Dendritic cell treated with granulocyte-macrophage colony-stimulating factor and Interleukin-4, amounts not matched to agents 40 ng/mL and 50 ng/mL, for 4 days (primary cell): ENCODE measurements at regions not wholly inside any gene's neighbourhood (a gene's known extent, or its start where the extent isn't known, plus 50 kb on each side); places are given as distances from the start of the nearest gene placed in this dataset.

Experiments used
- H3K27ac Mint-ChIP-seq: one replicate; pipeline ENCODE4 v1.8.0; 2022; ENCODE audit warnings: mild to moderate bottlenecking, mixed read lengths
- H3K27me3 Mint-ChIP-seq: one replicate; pipeline ENCODE4 v1.8.0; 2022; ENCODE audit warnings: mild to moderate bottlenecking, mixed read lengths
- H3K36me3 Mint-ChIP-seq: one replicate; pipeline ENCODE4 v1.8.0; 2022; ENCODE audit warnings: low read depth, mixed read lengths
- H3K4me1 Mint-ChIP-seq: one replicate; pipeline ENCODE4 v1.8.0; 2022; ENCODE audit warnings: low read depth, mixed read lengths
- H3K4me3 Mint-ChIP-seq: one replicate; pipeline ENCODE4 v1.8.0; 2022; ENCODE audit warnings: mild to moderate bottlenecking, moderate library complexity, mixed read lengths
- H3K9me3 Mint-ChIP-seq: one replicate; pipeline ENCODE4 v1.8.0; 2022; ENCODE audit warnings: mixed read lengths
- intact Hi-C: fragments of 100-400 bp; cut with micrococcal nuclease; formaldehyde crosslinking; loops from one replicate; pipeline ENCODE4 v1.15.0; 2022

DNA sequence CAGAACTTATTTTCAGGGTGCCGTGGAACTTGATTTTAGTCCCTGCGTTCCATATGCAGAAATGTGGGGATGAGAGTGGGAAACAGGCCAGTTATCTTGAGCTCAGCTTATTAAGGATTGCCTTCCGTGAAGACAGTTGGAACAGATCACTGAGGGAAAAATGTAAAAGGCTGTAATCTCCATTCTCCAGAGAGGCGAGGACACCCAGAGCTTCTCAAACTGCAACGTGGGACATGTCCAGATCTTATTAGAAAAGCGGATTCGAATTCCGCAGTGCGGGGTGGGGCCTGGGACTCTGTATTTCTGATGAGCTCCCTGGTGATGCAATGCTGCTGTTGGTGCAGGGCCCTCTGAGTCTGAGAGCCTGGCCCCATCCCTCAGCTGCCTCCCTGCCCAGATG lies 185.6 kb upstream of the CIBAR2 start:
- intact Hi-C loops = loop anchor here (10.0 kb wide), 1 partner anchor 183 kb away; the partner anchor contains the start of gene CIBAR2
- no peak overlapping the region for H3K4me3 Mint-ChIP-seq
- no peak overlapping the region for H3K27ac Mint-ChIP-seq
- no peaks in the 10 kb centered on the region for H3K9me3 Mint-ChIP-seq
- no peaks in the 10 kb centered on the region for H3K36me3 Mint-ChIP-seq
- peaks cover 38% of the 10 kb centered on the region for H3K27me3 Mint-ChIP-seq
- H3K4me1 Mint-ChIP-seq = no peaks in the 10 kb centered on the region

GRCh38 chr16:85300406-85300968 lies 188.2 kb upstream of the CIBAR2 start:
- H3K9me3 Mint-ChIP-seq = no peaks in the 10 kb centered on the region
- intact Hi-C loops = loop anchor here (10.0 kb wide), 1 partner anchor 314 kb away; the partner anchor contains the start of gene GSE1
- peaks cover 40% of the 10 kb centered on the region for H3K27me3 Mint-ChIP-seq
- no peak overlapping the region for H3K4me3 Mint-ChIP-seq
- peaks cover 23% of the 10 kb centered on the region for H3K4me1 Mint-ChIP-seq
- no peak overlapping the region for H3K27ac Mint-ChIP-seq
- no peaks in the 10 kb centered on the region for H3K36me3 Mint-ChIP-seq

GRCh38 chr16:85301231-85301630 lies 189.0 kb upstream of the CIBAR2 start:
- Mint-ChIP-seq H3K27ac (no peak overlapping the region), H3K36me3 (no peaks in the 10 kb centered on the region), H3K4me1 (peaks cover 30% of the 10 kb centered on the region), H3K4me3 (no peak overlapping the region), H3K27me3 (peaks cover 34% of the 10 kb centered on the region), H3K9me3 (no peaks in the 10 kb centered on the region)
- intact Hi-C loops = loop anchor here (10.0 kb wide), 1 partner anchor 314 kb away; the partner anchor contains the start of gene GSE1

GRCh38 chr16:85302018-85302847 lies 190.0 kb upstream of the CIBAR2 start:
- Mint-ChIP-seq H3K36me3 (no peaks in the 10 kb centered on the region), H3K27me3 (peaks cover 29% of the 10 kb centered on the region), H3K9me3 (no peaks in the 10 kb centered on the region), H3K27ac (no peak overlapping the region), H3K4me3 (no peak overlapping the region), H3K4me1 (peaks cover 38% of the 10 kb centered on the region)
- intact Hi-C loops = loop anchor here (10.0 kb wide), 1 partner anchor 313 kb away; the partner anchor contains the start of gene GSE1

DNA sequence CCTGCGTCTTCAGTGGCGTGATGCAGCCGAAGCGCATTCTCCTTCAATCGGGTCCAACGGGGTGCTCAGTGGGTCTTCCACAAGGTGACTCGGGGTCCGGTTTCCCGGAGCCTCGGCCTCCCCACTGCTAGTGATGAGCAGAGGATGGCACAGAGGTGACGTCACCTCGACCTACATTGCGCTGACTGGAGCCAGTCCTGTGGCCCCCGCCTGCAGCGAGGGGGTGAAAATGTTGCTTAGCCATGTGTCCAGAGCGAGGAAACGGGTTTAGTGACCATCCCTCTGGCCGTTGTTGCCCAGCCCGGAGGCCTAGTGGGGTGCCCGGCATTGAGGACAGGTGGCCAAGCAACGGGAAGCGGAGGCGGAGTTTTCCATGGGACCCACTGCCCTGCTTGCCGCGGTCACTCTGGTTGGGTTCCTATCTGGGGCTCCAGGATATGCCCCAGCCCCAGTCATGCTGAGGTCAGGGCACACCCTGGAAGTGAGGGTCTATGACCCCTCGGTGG lies 190.6 kb upstream of the CIBAR2 start:
- H3K9me3 Mint-ChIP-seq = no peaks in the 10 kb centered on the region
- no peak overlapping the region for H3K4me3 Mint-ChIP-seq
- peaks cover 31% of the 10 kb centered on the region for H3K27me3 Mint-ChIP-seq
- H3K27ac Mint-ChIP-seq = no peak overlapping the region
- no peaks in the 10 kb centered on the region for H3K36me3 Mint-ChIP-seq
- intact Hi-C loops = loop anchor here (10.0 kb wide), 1 partner anchor 312 kb away; the partner anchor contains the start of gene GSE1
- peaks cover 45% of the 10 kb centered on the region for H3K4me1 Mint-ChIP-seq

DNA sequence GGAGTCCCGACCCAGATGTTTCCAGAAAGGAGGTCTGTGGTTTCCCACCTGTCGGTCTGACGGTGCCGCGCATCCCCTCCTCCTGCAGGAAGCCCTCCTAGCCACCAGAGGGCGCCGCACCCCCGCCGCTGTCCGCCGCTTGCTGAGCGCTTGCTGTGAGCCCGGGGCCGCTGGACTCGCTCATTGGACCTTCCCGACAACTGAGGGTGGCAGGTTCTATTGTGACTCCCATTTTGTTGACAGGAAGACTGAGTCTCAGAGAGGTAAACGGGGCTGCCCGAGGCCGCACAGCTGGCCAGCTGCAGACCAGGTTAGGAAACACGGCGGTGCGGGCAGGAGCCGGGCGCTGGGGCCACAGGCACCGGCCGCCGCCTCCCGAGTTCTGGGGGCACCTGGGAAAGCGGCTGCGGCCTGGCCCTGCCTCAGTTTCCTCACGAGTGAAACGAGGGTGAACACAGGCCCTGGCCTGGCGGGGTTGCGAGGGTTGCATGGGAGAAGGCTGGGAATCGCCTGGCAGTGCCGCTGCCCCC lies 191.1 kb upstream of the CIBAR2 start:
- H3K36me3 Mint-ChIP-seq = no peaks in the 10 kb centered on the region
- no peaks in the 10 kb centered on the region for H3K9me3 Mint-ChIP-seq
- peak overlapping the region; percentile 44 for H3K4me3 Mint-ChIP-seq
- H3K27ac Mint-ChIP-seq = no peak overlapping the region
- H3K4me1 Mint-ChIP-seq = peaks cover 50% of the 10 kb centered on the region
- intact Hi-C loops = loop anchor here (10.0 kb wide), 1 partner anchor 311 kb away; the partner anchor contains the start of gene GSE1
- H3K27me3 Mint-ChIP-seq = peaks cover 31% of the 10 kb centered on the region

DNA sequence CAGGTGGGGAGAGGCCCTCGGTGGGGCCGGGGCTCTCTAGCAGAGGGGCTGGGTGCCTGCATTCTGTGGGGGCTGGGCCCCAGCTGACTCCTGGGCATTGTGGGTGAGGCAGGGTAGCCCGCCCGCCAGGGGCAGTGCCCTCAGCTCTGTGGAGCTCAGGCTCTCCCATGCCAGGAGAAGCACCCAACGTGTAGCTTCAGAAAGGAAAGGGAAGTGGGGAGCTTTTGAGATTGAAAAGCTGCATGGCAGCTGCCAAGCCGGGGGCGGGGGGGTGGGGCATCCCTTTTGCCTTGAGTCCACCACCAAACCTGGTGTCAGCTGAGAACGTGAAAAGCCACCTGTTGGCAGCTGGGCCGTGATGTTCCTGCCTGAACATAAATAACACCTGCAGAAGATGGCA lies 192.1 kb upstream of the CIBAR2 start:
- peaks cover 59% of the 10 kb centered on the region for H3K4me1 Mint-ChIP-seq
- H3K4me3 Mint-ChIP-seq = no peak overlapping the region
- peaks cover 33% of the 10 kb centered on the region for H3K27me3 Mint-ChIP-seq
- peak overlapping the region; percentile 69 for H3K27ac Mint-ChIP-seq
- H3K9me3 Mint-ChIP-seq = no peaks in the 10 kb centered on the region
- intact Hi-C loops = loop anchor here (10.0 kb wide), 1 partner anchor 310 kb away; the partner anchor contains the start of gene GSE1
- H3K36me3 Mint-ChIP-seq = no peaks in the 10 kb centered on the region

GRCh38 chr16:85306071-85306792 lies 194.0 kb upstream of the CIBAR2 start:
- Mint-ChIP-seq H3K4me3 (no peak overlapping the region), H3K27ac (peak overlapping the region; percentile 69), H3K36me3 (no peaks in the 10 kb centered on the region), H3K9me3 (no peaks in the 10 kb centered on the region), H3K27me3 (peaks cover 32% of the 10 kb centered on the region), H3K4me1 (peaks cover 74% of the 10 kb centered on the region)
- intact Hi-C loops = loop anchor here (10.0 kb wide), 1 partner anchor 309 kb away; the partner anchor contains the start of gene GSE1

- H3K27ac Mint-ChIP-seq = peak overlapping the region; percentile 69
- peaks cover 81% of the 10 kb centered on the region for H3K4me1 Mint-ChIP-seq
- H3K4me3 Mint-ChIP-seq = no peak overlapping the region
These were observed 194.7 kb upstream of the CIBAR2 start for GRCh38 chr16:85306793-85307551.

DNA sequence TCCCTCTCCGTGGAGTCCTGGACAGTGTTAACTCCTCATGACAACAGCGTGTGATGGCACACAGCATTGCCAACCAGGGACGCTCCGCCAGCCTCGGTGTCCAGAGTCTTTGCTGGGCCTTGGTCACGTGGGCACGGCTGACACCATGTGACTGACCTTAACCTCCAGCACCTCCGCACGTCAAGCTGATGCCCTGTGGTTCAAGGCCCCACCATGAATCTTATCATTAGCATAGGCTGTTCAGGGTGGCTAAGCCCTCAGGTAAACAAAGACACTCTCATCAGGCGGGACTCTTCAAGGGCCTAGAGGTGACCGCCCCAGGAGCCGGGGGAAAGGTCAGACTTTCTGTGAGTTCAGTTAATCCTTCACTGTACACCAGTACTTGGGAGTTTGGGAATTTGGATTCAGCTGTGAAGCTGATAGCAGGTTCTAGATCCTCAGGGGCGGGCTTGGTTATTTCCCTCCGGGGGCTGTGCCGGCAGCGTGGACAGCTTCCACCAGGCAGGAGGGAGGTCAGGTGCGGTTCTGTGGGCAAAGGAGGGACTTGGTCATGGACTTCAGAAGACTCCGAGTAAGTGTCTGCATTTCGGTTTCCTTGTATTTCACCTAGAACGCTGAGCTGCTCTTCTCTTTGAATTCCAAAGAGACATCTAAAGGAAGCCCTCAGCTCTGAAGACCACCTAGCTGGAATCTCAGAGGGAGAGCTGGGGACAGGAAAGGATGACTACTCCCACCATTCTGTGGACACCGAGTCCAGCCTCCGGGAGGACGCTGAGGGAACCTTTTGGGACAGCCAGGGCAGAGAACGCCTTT lies 195.5 kb upstream of the CIBAR2 start:
- H3K9me3 Mint-ChIP-seq = no peaks in the 10 kb centered on the region
- H3K4me3 Mint-ChIP-seq = no peak overlapping the region
- no peaks in the 10 kb centered on the region for H3K36me3 Mint-ChIP-seq
- intact Hi-C loops = loop anchor here (10.0 kb wide), 1 partner anchor 307 kb away; the partner anchor contains the start of gene GSE1
- H3K27ac Mint-ChIP-seq = peak overlapping the region; percentile 45
- H3K4me1 Mint-ChIP-seq = peaks cover 83% of the 10 kb centered on the region
- peaks cover 36% of the 10 kb centered on the region for H3K27me3 Mint-ChIP-seq

More at GRCh38 chr16:85306793-85307551, 194.7 kb upstream of the CIBAR2 start:
- intact Hi-C loops = loop anchor here (10.0 kb wide), 1 partner anchor 308 kb away; the partner anchor contains the start of gene GSE1
- Mint-ChIP-seq H3K9me3 (no peaks in the 10 kb centered on the region), H3K36me3 (no peaks in the 10 kb centered on the region), H3K27me3 (peaks cover 34% of the 10 kb centered on the region)

GRCh38 chr16:85308611-85309540 lies 196.6 kb upstream of the CIBAR2 start:
- Mint-ChIP-seq H3K9me3 (no peaks in the 10 kb centered on the region), H3K27me3 (peaks cover 36% of the 10 kb centered on the region), H3K4me3 (no peak overlapping the region), H3K27ac (peak overlapping the region; percentile 71), H3K4me1 (peaks cover 79% of the 10 kb centered on the region), H3K36me3 (no peaks in the 10 kb centered on the region)
- intact Hi-C loops = loop anchor here (10.0 kb wide), 1 partner anchor 306 kb away; the partner anchor contains the start of gene GSE1
